ENCODE measurements at regions not wholly inside any gene's neighbourhood (a gene's known extent, or its start where the extent isn't known, plus 50 kb on each side); places are given as distances from the start of the nearest gene placed in this dataset.

- Histone ChIP-seq H3K4me1 (no peaks in the 10 kb centered on the region), H3K36me3 (no peaks in the 10 kb centered on the region), H3K27ac (no peak overlapping the region), H3K27me3 (no peaks in the 10 kb centered on the region), H3K4me3 (no peak overlapping the region), H3K9me3 (no peaks in the 10 kb centered on the region)
- no peak for ATAC-seq
- 58% methylated on average over 1 of the region's 1 CpG for WGBS (ENCODE audit: insufficient coverage, low coverage, low lambda C conversion rate, missing lambda C conversion rate)
- intact Hi-C loops (cut with DNase I): no loop called here
- TF ChIP-seq POLR2A (IDR thresholded peaks at IDR 0.05): no peak
- no peak for TF ChIP-seq CTCF (IDR thresholded peaks at IDR 0.05)
- DNase-seq: no peak
These were observed 147.8 kb upstream of the DTNBP1 start for GRCh38 chr6:15810618-15811017.

GRCh38 chr6:15809367-15809766, 146.5 kb upstream of the DTNBP1 start:
- no peak for ATAC-seq
- no peaks in the 10 kb centered on the region for H3K27me3 ChIP-seq
- no peaks in the 10 kb centered on the region for H3K36me3 ChIP-seq
- no peak for DNase-seq
- H3K27ac ChIP-seq: no peak overlapping the region
- H3K4me1 ChIP-seq: no peaks in the 10 kb centered on the region
- TF ChIP-seq CTCF (IDR thresholded peaks at IDR 0.05) (no peak), POLR2A (IDR thresholded peaks at IDR 0.05) (no peak)
- WGBS (ENCODE audit: insufficient coverage, low coverage, low lambda C conversion rate, missing lambda C conversion rate): 80% methylated on average over 2 of the region's 2 CpGs
- intact Hi-C loops (cut with DNase I): no loop called here
- H3K4me3 ChIP-seq: no peak overlapping the region
- H3K9me3 ChIP-seq: no peaks in the 10 kb centered on the region

GRCh38 chr6:15804164-15805154, 141.6 kb upstream of the DTNBP1 start:
- Histone ChIP-seq H3K36me3 (no peaks in the 10 kb centered on the region), H3K4me3 (no peak overlapping the region), H3K27me3 (no peaks in the 10 kb centered on the region), H3K4me1 (no peaks in the 10 kb centered on the region), H3K9me3 (no peaks in the 10 kb centered on the region), H3K27ac (no peak overlapping the region)
- intact Hi-C loops (cut with DNase I): no loop called here
- ATAC-seq: no peak
- TF ChIP-seq CTCF (IDR thresholded peaks at IDR 0.05): no peak
- no peak for TF ChIP-seq POLR2A (IDR thresholded peaks at IDR 0.05)
- no peak for DNase-seq
- 63% methylated on average over 12 of the region's 13 CpGs for WGBS (ENCODE audit: insufficient coverage, low coverage, low lambda C conversion rate, missing lambda C conversion rate)

GRCh38 chr6:15802466-15802865, 139.6 kb upstream of the DTNBP1 start:
- TF ChIP-seq POLR2A (IDR thresholded peaks at IDR 0.05) (no peak), CTCF (IDR thresholded peaks at IDR 0.05) (no peak)
- DNase-seq (no peak), ATAC-seq (no peak)
- Histone ChIP-seq H3K36me3 (no peaks in the 10 kb centered on the region), H3K9me3 (peaks cover 0 to 4% (median 0%) of the 10 kb centered on the region in 4 donors), H3K27ac (no peak overlapping the region), H3K4me1 (no peaks in the 10 kb centered on the region), H3K27me3 (no peaks in the 10 kb centered on the region), H3K4me3 (no peak overlapping the region)
- 79% methylated on average over 5 of the region's 5 CpGs for WGBS (ENCODE audit: insufficient coverage, low coverage, low lambda C conversion rate, missing lambda C conversion rate)
- intact Hi-C loops (cut with DNase I): no loop called here

Measured in right lobe of liver (tissue), 6 donors.